NT2/D1 (cell line): ENCODE measurements at regions not wholly inside any gene's neighbourhood (a gene's known extent, or its start where the extent isn't known, plus 50 kb on each side); places are given as distances from the start of the nearest gene placed in this dataset.

Source experiments
- YY1 ChIP-seq: IDR thresholded peaks from 2 replicates; pipeline ENCODE4 v1.6.1; 2011; ENCODE audit not compliant: insufficient read length, insufficient read depth
- ZNF274 ChIP-seq: IDR thresholded peaks from 2 replicates; pipeline ENCODE4 v1.6.1; 2011; ENCODE audit warnings: mild to moderate bottlenecking, low read depth, low read length

GRCh38 chr1:198024782-198025181 lies 107.6 kb downstream of the LHX9 start:
- TF ChIP-seq YY1, result no peak
- no peak for TF ChIP-seq ZNF274
